ENCODE measurements at regions not wholly inside any gene's neighbourhood (a gene's known extent, or its start where the extent isn't known, plus 50 kb on each side); places are given as distances from the start of the nearest gene placed in this dataset.
"Not testable (repeated sequence)": the region's sequence is repeated elsewhere in the genome, so short reads cannot be mapped to it uniquely, and the experiment has no call there.

DNA sequence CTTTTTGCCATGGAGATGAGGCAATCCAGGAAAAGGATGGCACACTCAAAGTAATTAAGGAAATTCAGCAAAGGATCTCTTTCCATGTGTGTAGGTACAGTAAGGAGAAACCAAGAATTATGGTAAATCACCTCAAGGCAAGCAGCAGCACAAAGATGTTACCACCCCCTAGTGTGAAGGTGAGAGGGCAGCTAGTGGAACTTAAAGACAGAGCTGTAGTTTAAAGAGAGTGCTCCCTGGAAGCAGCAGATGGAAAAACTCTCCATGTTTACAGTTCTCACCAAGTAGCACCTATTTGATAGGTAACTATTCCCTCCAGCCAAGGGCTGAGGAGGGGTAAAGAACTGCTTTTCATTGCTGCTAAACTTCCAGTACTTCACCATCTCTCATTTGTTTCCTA is 860.4 kb upstream of the CRIM1 start:
- DNase-seq (ENCODE audit: extremely low read depth, low read depth), result no peak
- TF ChIP-seq, protein P1, sequence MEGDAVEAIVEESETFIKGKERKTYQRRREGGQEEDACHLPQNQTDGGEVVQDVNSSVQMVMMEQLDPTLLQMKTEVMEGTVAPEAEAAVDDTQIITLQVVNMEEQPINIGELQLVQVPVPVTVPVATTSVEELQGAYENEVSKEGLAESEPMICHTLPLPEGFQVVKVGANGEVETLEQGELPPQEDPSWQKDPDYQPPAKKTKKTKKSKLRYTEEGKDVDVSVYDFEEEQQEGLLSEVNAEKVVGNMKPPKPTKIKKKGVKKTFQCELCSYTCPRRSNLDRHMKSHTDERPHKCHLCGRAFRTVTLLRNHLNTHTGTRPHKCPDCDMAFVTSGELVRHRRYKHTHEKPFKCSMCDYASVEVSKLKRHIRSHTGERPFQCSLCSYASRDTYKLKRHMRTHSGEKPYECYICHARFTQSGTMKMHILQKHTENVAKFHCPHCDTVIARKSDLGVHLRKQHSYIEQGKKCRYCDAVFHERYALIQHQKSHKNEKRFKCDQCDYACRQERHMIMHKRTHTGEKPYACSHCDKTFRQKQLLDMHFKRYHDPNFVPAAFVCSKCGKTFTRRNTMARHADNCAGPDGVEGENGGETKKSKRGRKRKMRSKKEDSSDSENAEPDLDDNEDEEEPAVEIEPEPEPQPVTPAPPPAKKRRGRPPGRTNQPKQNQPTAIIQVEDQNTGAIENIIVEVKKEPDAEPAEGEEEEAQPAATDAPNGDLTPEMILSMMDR (IDR thresholded peaks at IDR 0.05; ENCODE audit: low read depth, low read length), result no peak

DNA sequence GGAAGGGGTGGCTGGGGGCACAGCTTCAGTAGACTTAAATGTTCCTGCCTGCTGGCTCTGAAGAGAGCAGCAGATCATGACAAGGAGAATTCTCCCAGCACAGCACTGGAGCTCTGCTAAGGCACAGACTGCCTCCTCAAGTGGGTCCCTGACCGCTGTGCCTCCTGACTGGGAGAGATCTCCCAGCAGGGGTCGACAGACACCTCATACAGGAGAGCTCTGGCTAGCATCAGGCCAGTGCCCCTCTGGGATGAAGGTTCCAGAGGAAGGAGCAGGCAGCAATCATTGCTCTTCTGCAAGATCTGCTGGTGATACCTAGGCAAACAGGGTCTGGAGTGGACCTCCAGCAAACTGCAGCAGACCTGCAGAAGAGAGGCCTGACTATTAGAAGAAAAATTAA is 877.5 kb upstream of the CRIM1 start:
- DNase-seq (ENCODE audit: extremely low read depth, low read depth), result not testable (repeated sequence)

DNA sequence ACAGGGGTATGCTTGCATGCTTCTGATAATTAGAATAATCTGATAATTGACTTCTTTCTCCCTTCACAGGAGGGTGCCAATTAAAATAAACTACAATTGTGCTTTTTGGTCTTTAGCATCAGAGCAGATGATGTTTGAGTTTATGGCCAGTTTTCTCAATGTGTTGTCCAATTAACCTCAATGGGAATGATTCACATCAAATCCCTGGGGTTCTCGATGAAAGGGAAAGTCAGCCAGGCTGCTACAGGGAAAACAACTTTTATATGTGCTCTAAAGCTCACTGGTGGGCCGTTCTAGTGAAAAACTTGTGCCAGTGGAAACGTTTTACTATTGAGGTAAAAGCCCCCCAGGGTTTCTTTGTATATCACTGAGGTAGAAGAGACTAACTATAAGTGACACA is 887.3 kb upstream of the CRIM1 start:
- no peak for DNase-seq (ENCODE audit: extremely low read depth, low read depth)
- TF ChIP-seq, protein P1 (IDR thresholded peaks at IDR 0.05; ENCODE audit: low read depth, low read length), result no peak

DNA sequence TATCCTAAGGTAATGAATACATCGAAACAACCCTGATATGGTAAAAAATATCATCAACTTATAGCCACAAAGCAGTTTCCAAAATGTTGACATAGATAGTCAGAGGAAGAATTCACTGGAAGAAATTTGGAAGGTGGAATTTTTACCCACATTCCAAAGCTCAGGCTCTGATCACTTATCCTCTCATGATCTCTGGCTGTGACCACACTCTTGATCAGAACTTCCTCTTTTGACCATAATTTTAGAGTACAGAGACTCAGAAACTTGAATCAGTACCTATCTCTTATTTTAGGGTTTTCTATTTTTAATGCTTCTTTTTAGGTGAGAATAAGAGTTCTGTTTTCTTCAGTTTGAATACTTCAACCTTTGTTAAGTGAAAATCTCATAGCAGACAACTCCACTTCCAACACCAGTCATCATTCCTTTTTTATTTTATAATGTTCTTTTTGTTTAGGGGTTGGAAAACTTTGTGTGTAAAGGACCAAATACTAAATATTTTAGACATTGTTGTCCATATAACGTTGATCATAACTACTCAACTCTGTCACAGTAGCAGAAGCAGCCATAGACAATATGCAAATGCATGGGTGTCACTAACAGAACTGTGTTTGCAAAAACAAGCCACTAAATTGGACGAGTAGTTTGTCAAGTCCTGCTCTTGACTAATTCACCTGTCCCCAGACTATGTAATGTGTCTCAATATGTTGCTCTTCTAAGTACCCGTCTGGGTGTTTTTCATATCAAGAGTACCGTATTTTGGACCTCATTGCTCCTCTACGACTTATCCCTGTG is 891.6 kb upstream of the CRIM1 start:
- TF ChIP-seq, protein P1 (IDR thresholded peaks at IDR 0.05; ENCODE audit: low read depth, low read length), result no peak
- no peak for DNase-seq (ENCODE audit: extremely low read depth, low read depth)

DNA sequence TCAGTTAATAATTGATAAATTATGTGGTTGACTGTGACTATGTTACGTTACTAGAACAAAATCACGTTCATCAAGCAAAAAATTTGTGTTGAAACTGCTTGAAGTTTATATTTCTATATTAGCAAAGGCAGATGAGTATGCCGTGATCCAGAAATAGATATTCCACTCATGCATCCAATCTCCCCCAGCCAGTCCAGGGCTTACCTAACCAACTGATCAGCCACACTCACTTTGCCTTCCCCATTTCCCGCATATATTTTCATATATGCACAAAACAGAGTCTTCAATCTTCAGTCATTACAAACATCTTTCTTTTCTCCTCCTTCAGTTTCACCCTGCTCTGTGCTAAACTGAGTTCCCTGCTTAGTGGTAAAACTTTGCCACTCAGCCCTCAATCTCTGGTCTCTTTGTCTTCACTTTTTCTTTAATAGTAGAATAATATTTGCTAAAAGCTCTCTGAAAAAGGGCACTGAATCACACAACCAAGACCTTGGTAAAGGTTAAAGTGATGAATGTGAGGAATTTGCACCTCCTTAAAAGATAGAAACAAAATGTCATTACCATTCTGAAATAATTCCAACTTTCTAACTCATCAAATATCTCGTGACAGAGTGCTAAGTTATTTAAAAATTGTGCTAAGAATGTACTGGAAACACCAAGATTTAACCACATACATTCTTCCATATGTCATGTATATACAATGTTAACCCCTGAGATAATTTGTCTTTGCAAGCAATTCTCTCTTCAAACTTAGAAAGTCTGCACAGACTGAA is 893.2 kb upstream of the CRIM1 start:
- TF ChIP-seq, protein P1 (IDR thresholded peaks at IDR 0.05; ENCODE audit: low read depth, low read length), result no peak
- no peak for DNase-seq (ENCODE audit: extremely low read depth, low read depth)

DNA sequence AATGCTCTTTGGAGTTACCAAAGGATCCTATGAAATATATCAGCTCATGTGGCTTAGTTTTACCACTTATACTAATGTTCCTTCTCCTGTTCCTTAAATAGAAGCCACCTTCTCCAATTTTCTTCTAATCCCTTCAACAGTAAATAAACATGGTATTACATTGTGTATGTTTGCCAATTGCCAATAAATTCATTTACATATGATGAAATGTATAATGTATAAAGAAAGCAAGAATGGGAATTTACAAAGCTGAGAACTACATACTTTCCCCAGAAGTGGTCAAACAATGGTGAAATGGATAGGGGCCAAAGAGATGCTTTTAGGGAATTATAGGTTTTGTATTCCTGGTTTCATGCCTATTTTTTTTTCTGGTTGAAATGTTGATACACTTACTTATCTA is 894.2 kb upstream of the CRIM1 start:
- no peak for DNase-seq (ENCODE audit: extremely low read depth, low read depth)
- TF ChIP-seq, protein P1 (IDR thresholded peaks at IDR 0.05; ENCODE audit: low read depth, low read length), result no peak

DNA sequence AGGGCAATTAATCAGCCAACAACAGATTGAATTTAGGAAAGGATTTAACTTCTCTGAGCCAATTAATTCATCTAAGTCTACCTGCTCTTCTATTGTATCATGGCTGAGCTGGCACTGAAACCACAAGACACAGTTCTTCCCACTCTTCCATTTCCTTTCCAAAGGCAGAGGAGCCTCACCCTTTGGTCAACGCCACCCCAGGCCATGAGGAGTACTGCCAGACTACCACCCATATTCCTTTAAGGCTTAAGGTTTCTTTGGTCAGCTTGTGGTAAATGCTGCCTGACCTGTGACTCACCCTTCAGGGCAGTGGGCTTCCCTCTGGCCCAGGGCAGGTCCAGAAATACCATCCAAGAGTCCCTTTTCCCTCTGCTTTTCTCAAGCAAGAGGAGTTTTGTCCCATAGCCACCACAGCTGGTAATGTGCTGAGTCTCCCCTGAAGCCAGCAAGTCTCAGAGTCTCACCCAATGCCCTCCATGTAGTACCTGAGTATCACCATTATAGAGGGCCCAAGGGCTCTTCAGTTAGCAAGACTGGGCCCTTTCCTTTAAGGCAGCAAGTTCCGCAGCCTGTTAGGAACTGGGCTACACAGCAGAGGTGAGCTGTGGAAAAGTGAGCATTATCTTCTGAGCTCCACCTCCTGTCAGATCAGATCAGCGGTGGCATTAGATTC is 900.5 kb upstream of the CRIM1 start:
- no peak for DNase-seq (ENCODE audit: extremely low read depth, low read depth)
- TF ChIP-seq, protein P1 (IDR thresholded peaks at IDR 0.05; ENCODE audit: low read depth, low read length), result no peak
